ENCODE measurements at regions not wholly inside any gene's neighbourhood (a gene's known extent, or its start where the extent isn't known, plus 50 kb on each side); places are given as distances from the start of the nearest gene placed in this dataset.

DNA sequence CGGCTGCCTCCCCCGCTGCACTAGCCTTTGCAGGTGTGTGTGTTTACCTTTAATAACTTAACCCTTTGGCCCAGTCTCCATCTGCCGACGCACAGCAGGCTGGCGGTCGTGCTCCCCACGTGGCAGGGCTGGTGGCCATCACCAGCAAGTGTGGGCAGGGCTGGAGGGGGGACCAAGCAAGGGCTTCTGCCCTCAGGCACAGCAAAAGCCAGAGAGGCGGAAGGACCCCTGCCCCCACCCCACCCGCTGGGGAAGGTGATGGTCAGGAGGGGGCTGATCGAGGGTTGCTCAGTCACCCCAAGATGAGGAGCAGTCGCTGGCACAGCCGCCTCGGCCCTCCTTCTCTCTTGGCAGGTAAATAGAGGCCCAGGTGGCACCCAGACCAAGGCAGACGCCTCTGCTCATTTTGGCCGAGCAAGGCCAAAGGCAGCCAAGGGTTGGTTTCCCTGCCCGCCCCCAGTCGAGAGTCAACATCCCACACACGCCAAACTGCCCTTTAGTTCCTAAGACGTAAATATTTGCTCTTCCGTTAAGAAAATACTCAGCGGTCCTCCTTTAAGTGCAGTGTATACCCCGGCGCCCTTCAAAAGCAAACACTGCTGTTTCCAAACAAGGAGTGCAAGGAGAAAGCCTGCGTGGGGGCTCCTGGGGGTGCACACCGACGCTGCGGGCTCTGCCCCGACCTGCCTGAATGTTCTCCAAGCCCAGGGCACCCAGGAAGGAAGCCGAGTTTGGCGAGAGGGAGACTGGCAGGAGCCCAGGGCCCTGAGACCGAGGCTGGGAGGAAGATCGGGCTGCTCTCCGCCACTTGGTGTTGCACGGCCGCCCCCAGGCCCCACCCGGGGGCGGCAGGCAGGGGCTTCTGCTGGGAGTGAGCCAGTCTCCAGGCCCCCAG is 82.7 kb downstream of the SIK1 start:
- peak in 1 of 2 donors; percentile 79 for DNase-seq (ENCODE audit: low spot score in 2 of 2)
- Histone ChIP-seq H3K4me3 (no peak overlapping the region), H3K4me1 (no peaks in the 10 kb centered on the region), H3K27ac (peak overlapping the region; percentile 77 to 80), H3K27me3 (no peaks in the 10 kb centered on the region), H3K9me3 (no peaks in the 10 kb centered on the region), H3K36me3 (no peaks in the 10 kb centered on the region)
- intact Hi-C loops (cut with DNase I; ENCODE audit: low total_unique reads) = no loop called here
- TF ChIP-seq CTCF (IDR thresholded peaks at IDR 0.05) (no peak), POLR2AphosphoS5 (IDR thresholded peaks at IDR 0.05) (peak in 1 of 3 donors; percentile 17), POLR2A (IDR thresholded peaks at IDR 0.05) (no peak)

DNA sequence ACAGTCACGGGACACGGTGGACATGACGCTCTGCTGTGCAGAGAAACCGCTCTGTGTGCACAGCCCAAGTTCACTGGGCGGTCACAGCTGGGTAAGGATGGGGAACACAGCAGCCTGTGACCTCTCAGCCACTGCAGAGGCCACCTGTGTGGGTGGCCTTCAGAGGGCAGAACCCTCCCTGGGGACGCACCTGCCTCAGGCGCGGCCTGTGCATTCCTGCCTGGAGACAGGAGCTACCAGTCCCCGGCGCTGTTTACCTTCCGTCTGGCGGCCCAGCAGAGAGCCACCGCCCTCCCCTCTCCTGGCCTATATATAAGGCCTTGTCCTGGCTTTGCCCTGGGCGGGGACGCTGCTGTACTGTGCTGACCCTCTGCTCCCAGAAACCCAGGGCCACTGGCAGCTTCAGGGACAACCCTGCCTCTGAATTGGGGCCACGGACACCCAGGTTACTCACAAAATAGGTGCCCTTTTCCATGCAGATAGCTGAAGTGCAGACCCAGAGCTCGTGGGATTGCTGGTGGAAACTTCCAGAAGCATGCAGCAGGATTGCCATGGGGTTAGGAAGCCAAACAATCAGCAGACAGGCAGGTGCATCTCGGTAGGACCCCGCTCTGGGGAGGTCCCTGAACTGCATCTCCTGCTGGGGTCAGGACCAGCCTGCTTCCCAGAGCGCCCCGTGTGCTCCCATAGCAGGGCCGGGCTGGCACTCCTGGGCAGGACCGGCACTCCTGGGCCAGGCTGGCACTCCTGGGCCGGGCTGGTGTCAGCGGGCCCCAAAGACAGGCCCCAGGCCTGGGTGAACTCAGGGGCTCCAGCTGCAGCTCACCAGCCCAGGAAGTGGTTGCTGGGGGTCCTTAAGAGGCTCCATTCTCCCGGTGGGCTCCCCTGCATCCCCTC is 83.6 kb downstream of the SIK1 start:
- TF ChIP-seq POLR2A (IDR thresholded peaks at IDR 0.05) (no peak), POLR2AphosphoS5 (IDR thresholded peaks at IDR 0.05) (peak in 1 of 3 donors; percentile 45), CTCF (IDR thresholded peaks at IDR 0.05) (no peak)
- Histone ChIP-seq H3K27me3 (no peaks in the 10 kb centered on the region), H3K27ac (peak overlapping the region; percentile 77 to 80), H3K9me3 (no peaks in the 10 kb centered on the region), H3K4me3 (no peak overlapping the region), H3K36me3 (no peaks in the 10 kb centered on the region), H3K4me1 (no peaks in the 10 kb centered on the region)
- intact Hi-C loops (cut with DNase I; ENCODE audit: low total_unique reads) = no loop called here
- peak in 1 of 2 donors; percentile 83 for DNase-seq (ENCODE audit: low spot score in 2 of 2)

DNA sequence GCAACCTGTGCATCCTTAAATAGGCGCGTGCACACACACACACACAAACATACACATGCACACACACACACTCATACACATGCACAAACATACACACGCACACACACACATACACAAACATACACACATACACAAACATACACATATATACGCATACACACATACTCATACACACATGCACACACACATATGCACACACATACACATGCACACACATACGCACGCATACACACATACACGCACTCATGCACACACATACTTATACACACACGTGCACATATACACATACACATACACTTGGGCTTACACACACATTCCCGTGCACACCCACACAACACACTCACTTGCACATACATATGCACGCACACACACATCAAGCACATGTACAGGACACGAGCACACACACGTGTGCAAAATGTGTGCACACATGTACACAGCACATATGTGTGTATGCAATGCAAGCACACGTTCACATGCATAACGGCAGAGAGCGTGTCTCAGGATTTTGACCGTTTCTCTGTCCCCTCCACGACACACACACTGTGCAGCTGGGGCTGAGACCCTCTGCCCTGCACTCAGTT is 84.5 kb downstream of the SIK1 start:
- intact Hi-C loops (cut with DNase I; ENCODE audit: low total_unique reads) = no loop called here

GRCh38 chr21:43341378-43342161 is 85.4 kb downstream of the SIK1 start:
- no peaks in the 10 kb centered on the region for H3K36me3 ChIP-seq
- H3K9me3 ChIP-seq = no peaks in the 10 kb centered on the region
- TF ChIP-seq POLR2AphosphoS5 (IDR thresholded peaks at IDR 0.05) (no peak), POLR2A (IDR thresholded peaks at IDR 0.05) (no peak), CTCF (IDR thresholded peaks at IDR 0.05) (no peak)
- DNase-seq (ENCODE audit: low spot score in 2 of 2) = no peak
- H3K4me3 ChIP-seq = no peak overlapping the region
- intact Hi-C loops (cut with DNase I; ENCODE audit: low total_unique reads) = no loop called here
- H3K4me1 ChIP-seq = no peaks in the 10 kb centered on the region
- H3K27ac ChIP-seq = no peak overlapping the region
- H3K27me3 ChIP-seq = no peaks in the 10 kb centered on the region

More for the DNA sequence above, 84.5 kb downstream of the SIK1 start:
- Histone ChIP-seq H3K4me1 (no peaks in the 10 kb centered on the region), H3K36me3 (no peaks in the 10 kb centered on the region), H3K27me3 (no peaks in the 10 kb centered on the region), H3K4me3 (no peak overlapping the region), H3K9me3 (no peaks in the 10 kb centered on the region), H3K27ac (peak overlapping the region in 1 of 2 donors; percentile 80)
- no peak for TF ChIP-seq POLR2A (IDR thresholded peaks at IDR 0.05)
- no peak for TF ChIP-seq CTCF (IDR thresholded peaks at IDR 0.05)
- no peak for TF ChIP-seq POLR2AphosphoS5 (IDR thresholded peaks at IDR 0.05)
- no peak for DNase-seq (ENCODE audit: low spot score in 2 of 2)
